DND-41 (cell line): ENCODE measurements at regions not wholly inside any gene's neighbourhood (a gene's known extent, or its start where the extent isn't known, plus 50 kb on each side); places are given as distances from the start of the nearest gene placed in this dataset.
"Not testable (repeated sequence)": the region's sequence is repeated elsewhere in the genome, so short reads cannot be mapped to it uniquely, and the experiment has no call there.

Experiments used
- ATAC-seq: fragments of 200-7000 bp; cut with Tn5 transposase; 3 replicates; pipeline ENCODE4 v1.9.1; 2021; ENCODE audit warnings: low read depth; ENCODE audit not compliant: insufficient read depth
- DNase-seq: peaks from one replicate; pipeline ENCODE4 v3.0.0-alpha.2; 2020
- H2AFZ ChIP-seq: 2 replicates; pipeline ENCODE4 v1.6.0; 2012; ENCODE audit warnings: low read depth, low read length
- H3K27ac ChIP-seq: 2 replicates; pipeline ENCODE4 v1.5.1; 2012; ENCODE audit warnings: low read length, inconsistent platforms
- H3K27me3 ChIP-seq: fragments of 200-600 bp; sonication (generic); 2 replicates; pipeline ENCODE4 v1.6.0; 2012; ENCODE audit warnings: low read length, mild to moderate bottlenecking, inconsistent platforms; ENCODE audit not compliant: insufficient read depth, poor library complexity
- H3K36me3 ChIP-seq: 2 replicates; pipeline ENCODE4 v1.5.1; 2012; ENCODE audit warnings: low read length, inconsistent platforms; ENCODE audit not compliant: insufficient read depth
- H3K4me1 ChIP-seq: 2 replicates; pipeline ENCODE4 v1.5.1; 2012; ENCODE audit warnings: mild to moderate bottlenecking, low read length; ENCODE audit not compliant: insufficient read depth
- H3K4me2 ChIP-seq: 2 replicates; pipeline ENCODE4 v1.6.0; 2012; ENCODE audit warnings: mild to moderate bottlenecking, moderate library complexity, low read length, inconsistent platforms; ENCODE audit not compliant: insufficient read depth
- H3K4me3 ChIP-seq, 2 experiments: fragments of 200-600 bp in 1 of 2; shearing (Covaris generic) in 1 of 2; 2 replicates each; pipeline ENCODE4 v1.5.1; 2012 to 2016; ENCODE audit warnings: inconsistent platforms in 2 of 2, low read length in 2 of 2, mild to moderate bottlenecking in 2 of 2, low read depth in 1 of 2, moderate library complexity in 1 of 2
- H3K79me2 ChIP-seq: 2 replicates; pipeline ENCODE4 v1.6.0; 2012; ENCODE audit warnings: low read length, inconsistent platforms; ENCODE audit not compliant: insufficient read depth
- H3K9ac ChIP-seq: 2 replicates; pipeline ENCODE4 v1.6.0; 2012; ENCODE audit warnings: low read depth, mild to moderate bottlenecking, inconsistent platforms, low read length, moderate library complexity
- H3K9me3 ChIP-seq: 2 replicates; pipeline ENCODE4 v1.5.1; 2012; ENCODE audit warnings: low read length, moderate library complexity, mild to moderate bottlenecking, inconsistent platforms; ENCODE audit not compliant: insufficient read depth, severe bottlenecking
- H4K20me1 ChIP-seq: 2 replicates; pipeline ENCODE4 v1.6.0; 2012; ENCODE audit warnings: low read length; ENCODE audit not compliant: insufficient read depth
- CTCF ChIP-seq: IDR thresholded peaks from 2 replicates; pipeline ENCODE4 v1.5.1; 2012; ENCODE audit warnings: borderline replicate concordance, low read length, moderate library complexity, mild to moderate bottlenecking; ENCODE audit not compliant: poor library complexity, severe bottlenecking; ENCODE audit errors: extremely low read depth
- EZH2 ChIP-seq: IDR thresholded peaks from 3 replicates; pipeline ENCODE4 v1.6.1; 2012; ENCODE audit warnings: borderline replicate concordance, low read depth, mild to moderate bottlenecking, moderate library complexity, low read length, inconsistent platforms; ENCODE audit not compliant: severe bottlenecking

DNA sequence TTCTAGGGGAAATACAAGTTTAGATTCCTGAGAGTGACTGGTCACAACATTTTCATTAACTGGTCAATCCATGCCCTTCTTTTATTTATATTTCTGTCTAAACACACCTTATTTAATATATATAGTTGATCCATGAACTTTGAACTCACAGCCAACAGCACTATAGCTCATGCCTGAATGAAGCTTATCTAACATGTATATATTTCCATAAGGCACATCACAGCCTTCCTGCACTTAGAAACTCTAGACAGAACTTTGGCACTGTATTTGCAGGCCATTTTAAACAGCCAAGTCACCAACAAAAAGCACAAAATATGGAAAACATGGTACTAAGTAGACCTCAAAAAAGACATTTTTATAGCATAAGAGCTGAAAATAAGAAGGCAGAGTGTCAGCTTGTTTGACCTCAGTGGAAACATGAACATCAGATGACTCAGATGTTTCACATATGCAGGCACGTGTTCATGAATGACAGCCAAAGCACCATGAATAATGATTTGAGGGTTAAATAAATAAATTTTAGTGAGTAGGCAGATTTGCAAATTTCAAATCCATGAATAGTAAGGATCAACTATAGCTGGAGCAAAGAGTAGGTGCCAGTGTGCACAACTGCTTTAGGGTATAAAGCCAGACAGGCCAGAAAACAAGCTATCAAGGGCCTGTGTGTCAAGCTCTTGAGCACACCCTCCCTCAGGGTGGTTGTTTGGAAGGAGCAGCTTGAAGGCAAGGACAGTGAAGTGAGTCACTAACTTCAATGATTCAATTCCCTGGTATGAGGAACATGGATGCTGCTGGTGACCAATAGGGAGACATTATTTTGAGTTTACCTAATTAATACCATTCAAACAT is 88.9 kb upstream of the NT5E start:
- Histone ChIP-seq H4K20me1 (no peaks in the 10 kb centered on the region), H3K4me2 (no peak overlapping the region), H3K27ac (no peak overlapping the region), H2AFZ (no peak overlapping the region), H3K4me1 (no peaks in the 10 kb centered on the region), H3K79me2 (no peaks in the 10 kb centered on the region), H3K9me3 (no peaks in the 10 kb centered on the region), H3K4me3 (no peak overlapping the region), H3K9ac (no peak overlapping the region), H3K27me3 (no peaks in the 10 kb centered on the region), H3K36me3 (no peaks in the 10 kb centered on the region)
- TF ChIP-seq CTCF (no peak), EZH2 (no peak)
- DNase-seq (no peak), ATAC-seq (no peak)

DNA sequence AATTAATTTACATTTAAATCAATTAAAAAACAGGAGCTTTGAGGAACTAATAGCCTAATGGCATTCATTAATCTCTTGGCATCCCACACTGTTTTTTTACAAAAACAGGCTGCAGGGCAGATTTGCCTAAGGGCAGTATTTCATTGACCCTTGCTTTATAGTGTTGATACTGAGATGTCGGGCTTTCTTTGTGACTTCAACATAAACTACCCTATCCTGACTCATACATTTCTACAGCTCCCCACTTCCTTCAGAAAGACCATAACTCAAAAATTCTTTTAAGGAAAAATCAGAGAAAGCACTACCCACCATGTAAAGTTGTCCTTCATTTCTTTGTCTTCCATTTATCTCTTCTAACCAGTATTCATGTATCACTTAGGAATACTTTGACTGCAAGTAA is 92.2 kb upstream of the NT5E start:
- no peaks in the 10 kb centered on the region for H3K27me3 ChIP-seq
- ATAC-seq (no peak), DNase-seq (no peak)
- no peaks in the 10 kb centered on the region for H3K9me3 ChIP-seq
- no peak overlapping the region for H3K9ac ChIP-seq
- TF ChIP-seq EZH2 (no peak), CTCF (no peak)
- H3K4me1 ChIP-seq = no peaks in the 10 kb centered on the region
- no peak overlapping the region for H3K4me3 ChIP-seq
- no peaks in the 10 kb centered on the region for H4K20me1 ChIP-seq
- H3K36me3 ChIP-seq = no peaks in the 10 kb centered on the region
- H3K79me2 ChIP-seq = no peaks in the 10 kb centered on the region
- no peak overlapping the region for H2AFZ ChIP-seq
- H3K27ac ChIP-seq = no peak overlapping the region
- H3K4me2 ChIP-seq = no peak overlapping the region

DNA sequence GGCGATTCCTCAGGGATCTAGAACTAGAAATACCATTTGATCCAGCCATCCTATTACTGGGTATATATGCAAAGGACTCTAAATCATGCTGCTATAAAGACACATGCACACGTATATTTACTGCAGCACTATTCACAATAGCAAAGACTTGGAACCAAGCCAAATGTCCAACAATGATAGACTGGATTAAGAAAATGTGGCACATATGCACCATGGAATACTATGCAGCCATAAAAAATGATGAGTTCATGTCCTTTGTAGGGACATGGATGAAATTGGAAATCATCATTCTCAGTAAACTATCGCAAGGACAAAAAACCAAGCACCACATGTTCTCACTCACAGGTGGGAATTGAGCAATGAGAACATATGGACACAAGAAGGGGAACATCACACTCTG is 93.1 kb upstream of the NT5E start:
- H3K36me3 ChIP-seq, ATAC-seq, DNase-seq, H3K4me2 ChIP-seq, H3K9me3 ChIP-seq, H3K4me1 ChIP-seq, H3K4me3 ChIP-seq, H2AFZ ChIP-seq, H3K27me3 ChIP-seq, H3K27ac ChIP-seq, H3K9ac ChIP-seq, H3K79me2 ChIP-seq, H4K20me1 ChIP-seq: not testable (repeated sequence)

DNA sequence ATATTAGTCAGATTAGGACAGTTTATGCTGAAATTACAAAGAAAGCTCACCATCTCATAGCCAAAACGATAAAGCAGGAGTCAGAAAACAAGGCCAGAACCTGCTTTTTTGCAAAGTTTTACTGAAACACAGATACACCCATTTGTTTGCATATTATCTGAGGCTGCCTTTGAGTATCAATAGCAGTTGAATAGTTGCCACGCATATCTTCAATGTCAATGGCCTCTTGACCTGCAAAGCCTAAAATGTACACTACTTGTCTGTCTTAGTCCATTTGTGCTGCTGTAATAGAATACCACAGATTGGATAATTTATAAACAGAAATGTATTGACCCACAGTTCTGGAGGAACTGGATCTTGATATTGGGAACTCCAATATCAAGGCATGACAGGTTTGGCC is 94.1 kb upstream of the NT5E start:
- Histone ChIP-seq H3K4me2 (no peak overlapping the region), H4K20me1 (no peaks in the 10 kb centered on the region), H3K36me3 (no peaks in the 10 kb centered on the region), H3K27ac (no peak overlapping the region), H3K9me3 (no peaks in the 10 kb centered on the region), H3K4me1 (no peaks in the 10 kb centered on the region), H2AFZ (no peak overlapping the region), H3K79me2 (no peaks in the 10 kb centered on the region), H3K4me3 (no peak overlapping the region), H3K27me3 (no peaks in the 10 kb centered on the region), H3K9ac (no peak overlapping the region)
- DNase-seq (no peak), ATAC-seq (no peak)
- no peak for TF ChIP-seq EZH2
